WERI-Rb-1 (cell line): ENCODE measurements at regions not wholly inside any gene's neighbourhood (a gene's known extent, or its start where the extent isn't known, plus 50 kb on each side); places are given as distances from the start of the nearest gene placed in this dataset.

Experiments used
- DNase-seq: peaks from one replicate; pipeline ENCODE4 v3.0.0-alpha.2; 2020
- H3K27ac ChIP-seq: fragments of 250-450 bp; sonication (Bioruptor Pico); 2 replicates; pipeline ENCODE4 v1.5.1; 2020; ENCODE audit warnings: mild to moderate bottlenecking, moderate library complexity
- H3K27me3 ChIP-seq: fragments of 250-450 bp; sonication (Bioruptor Pico); 2 replicates; pipeline ENCODE4 v1.5.1; 2021; ENCODE audit warnings: mild to moderate bottlenecking, low read depth, moderate library complexity; ENCODE audit not compliant: insufficient read depth, severe bottlenecking
- H3K36me3 ChIP-seq: fragments of 250-450 bp; sonication (Bioruptor Pico); 2 replicates; pipeline ENCODE4 v1.5.1; 2020; ENCODE audit warnings: mild to moderate bottlenecking, moderate library complexity
- H3K4me3 ChIP-seq: 2 replicates; pipeline ENCODE4 v1.5.1; 2011; ENCODE audit warnings: low read depth, mild to moderate bottlenecking, control low read depth, low read length
- H3K9me3 ChIP-seq: fragments of 250-450 bp; sonication (Bioruptor Pico); 2 replicates; pipeline ENCODE4 v1.5.1; 2021; ENCODE audit warnings: mild to moderate bottlenecking, moderate library complexity; ENCODE audit not compliant: severe bottlenecking
- TF ChIP-seq, protein P1 (sequence below): IDR thresholded peaks from 2 replicates; pipeline ENCODE4 v1.5.1; 2011; ENCODE audit warnings: low read depth, mild to moderate bottlenecking, control low read depth, inconsistent platforms, low read length

- peak; percentile 76 for DNase-seq
- TF ChIP-seq, protein P1, sequence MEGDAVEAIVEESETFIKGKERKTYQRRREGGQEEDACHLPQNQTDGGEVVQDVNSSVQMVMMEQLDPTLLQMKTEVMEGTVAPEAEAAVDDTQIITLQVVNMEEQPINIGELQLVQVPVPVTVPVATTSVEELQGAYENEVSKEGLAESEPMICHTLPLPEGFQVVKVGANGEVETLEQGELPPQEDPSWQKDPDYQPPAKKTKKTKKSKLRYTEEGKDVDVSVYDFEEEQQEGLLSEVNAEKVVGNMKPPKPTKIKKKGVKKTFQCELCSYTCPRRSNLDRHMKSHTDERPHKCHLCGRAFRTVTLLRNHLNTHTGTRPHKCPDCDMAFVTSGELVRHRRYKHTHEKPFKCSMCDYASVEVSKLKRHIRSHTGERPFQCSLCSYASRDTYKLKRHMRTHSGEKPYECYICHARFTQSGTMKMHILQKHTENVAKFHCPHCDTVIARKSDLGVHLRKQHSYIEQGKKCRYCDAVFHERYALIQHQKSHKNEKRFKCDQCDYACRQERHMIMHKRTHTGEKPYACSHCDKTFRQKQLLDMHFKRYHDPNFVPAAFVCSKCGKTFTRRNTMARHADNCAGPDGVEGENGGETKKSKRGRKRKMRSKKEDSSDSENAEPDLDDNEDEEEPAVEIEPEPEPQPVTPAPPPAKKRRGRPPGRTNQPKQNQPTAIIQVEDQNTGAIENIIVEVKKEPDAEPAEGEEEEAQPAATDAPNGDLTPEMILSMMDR: no peak
- Histone ChIP-seq H3K27me3 (no peaks in the 10 kb centered on the region), H3K4me3 (no peak overlapping the region), H3K36me3 (peaks cover 28% of the 10 kb centered on the region), H3K9me3 (no peaks in the 10 kb centered on the region), H3K27ac (peak overlapping the region; percentile 55)
Measured at GRCh38 chr17:77328823-77329740, 188.3 kb downstream of the SEC14L1 start.

GRCh38 chr17:77329741-77330531 lies 189.2 kb downstream of the SEC14L1 start:
- H3K4me3 ChIP-seq: no peak overlapping the region
- peaks cover 21% of the 10 kb centered on the region for H3K36me3 ChIP-seq
- TF ChIP-seq, protein P1: no peak
- no peak overlapping the region for H3K27ac ChIP-seq
- no peaks in the 10 kb centered on the region for H3K27me3 ChIP-seq
- DNase-seq: peak; percentile 9
- no peaks in the 10 kb centered on the region for H3K9me3 ChIP-seq

DNA sequence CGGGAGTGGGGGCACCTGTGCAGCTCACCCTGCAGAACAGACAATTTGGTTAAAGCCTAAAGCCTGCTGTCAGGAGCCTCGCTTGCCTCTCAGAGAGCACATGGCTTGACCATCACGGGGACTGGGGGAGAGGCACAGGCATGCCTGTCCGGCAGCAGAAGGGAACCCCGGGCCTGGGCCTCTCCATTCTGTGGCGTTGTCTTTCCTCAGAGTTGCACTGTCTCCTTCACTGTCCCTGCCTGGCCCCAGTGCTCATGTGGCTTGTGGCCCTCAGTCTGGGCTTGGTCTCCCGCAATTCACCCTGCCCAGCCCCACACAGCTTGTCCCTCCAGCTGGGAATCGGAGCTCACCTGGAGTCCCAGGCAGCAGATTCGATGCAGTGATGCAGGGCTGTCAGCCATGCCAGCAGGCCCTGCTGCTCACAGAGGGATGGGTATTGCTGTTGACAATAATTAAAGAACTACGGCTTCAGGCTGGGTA lies 189.9 kb downstream of the SEC14L1 start:
- no peaks in the 10 kb centered on the region for H3K9me3 ChIP-seq
- H3K4me3 ChIP-seq: no peak overlapping the region
- H3K27ac ChIP-seq: no peak overlapping the region
- H3K36me3 ChIP-seq: peaks cover 18% of the 10 kb centered on the region
- TF ChIP-seq, protein P1: no peak
- H3K27me3 ChIP-seq: no peaks in the 10 kb centered on the region
- peak; percentile 10 for DNase-seq

DNA sequence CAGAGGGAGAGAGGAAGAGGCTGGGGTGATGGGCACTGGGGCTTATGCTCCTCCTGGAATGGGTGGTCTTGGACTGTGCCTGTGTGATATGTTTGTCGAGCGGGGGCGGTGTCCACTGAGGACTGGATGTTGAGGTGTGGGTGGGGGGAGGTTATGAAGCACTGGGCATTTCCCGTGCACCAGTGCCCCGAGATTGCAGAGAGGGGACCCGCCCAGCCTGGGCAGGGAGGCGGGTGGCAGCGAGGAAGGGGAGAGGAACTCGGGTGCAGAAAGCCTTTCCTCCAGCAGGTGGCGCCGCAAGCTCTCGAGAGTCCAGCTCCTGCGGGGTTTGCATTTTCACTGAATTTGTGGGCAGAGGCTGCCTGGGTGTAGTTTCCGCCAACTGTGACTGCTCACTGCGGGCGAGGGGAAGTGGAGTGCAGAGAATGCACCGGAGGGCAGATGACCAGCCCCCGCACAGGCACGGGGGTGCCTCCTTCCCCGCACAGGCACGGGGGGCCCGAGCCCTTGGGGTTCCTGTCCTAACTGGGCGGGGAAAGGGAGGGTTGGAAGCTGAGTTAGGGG lies 190.6 kb downstream of the SEC14L1 start:
- no peak overlapping the region; the same call in 1 of the 2 replicates for H3K27ac ChIP-seq
- DNase-seq: peak; percentile 91
- TF ChIP-seq, protein P1: peak; percentile 99
- no peaks in the 10 kb centered on the region for H3K27me3 ChIP-seq
- H3K9me3 ChIP-seq: no peaks in the 10 kb centered on the region
- no peak overlapping the region for H3K4me3 ChIP-seq
- H3K36me3 ChIP-seq: peaks cover 11% of the 10 kb centered on the region

DNA sequence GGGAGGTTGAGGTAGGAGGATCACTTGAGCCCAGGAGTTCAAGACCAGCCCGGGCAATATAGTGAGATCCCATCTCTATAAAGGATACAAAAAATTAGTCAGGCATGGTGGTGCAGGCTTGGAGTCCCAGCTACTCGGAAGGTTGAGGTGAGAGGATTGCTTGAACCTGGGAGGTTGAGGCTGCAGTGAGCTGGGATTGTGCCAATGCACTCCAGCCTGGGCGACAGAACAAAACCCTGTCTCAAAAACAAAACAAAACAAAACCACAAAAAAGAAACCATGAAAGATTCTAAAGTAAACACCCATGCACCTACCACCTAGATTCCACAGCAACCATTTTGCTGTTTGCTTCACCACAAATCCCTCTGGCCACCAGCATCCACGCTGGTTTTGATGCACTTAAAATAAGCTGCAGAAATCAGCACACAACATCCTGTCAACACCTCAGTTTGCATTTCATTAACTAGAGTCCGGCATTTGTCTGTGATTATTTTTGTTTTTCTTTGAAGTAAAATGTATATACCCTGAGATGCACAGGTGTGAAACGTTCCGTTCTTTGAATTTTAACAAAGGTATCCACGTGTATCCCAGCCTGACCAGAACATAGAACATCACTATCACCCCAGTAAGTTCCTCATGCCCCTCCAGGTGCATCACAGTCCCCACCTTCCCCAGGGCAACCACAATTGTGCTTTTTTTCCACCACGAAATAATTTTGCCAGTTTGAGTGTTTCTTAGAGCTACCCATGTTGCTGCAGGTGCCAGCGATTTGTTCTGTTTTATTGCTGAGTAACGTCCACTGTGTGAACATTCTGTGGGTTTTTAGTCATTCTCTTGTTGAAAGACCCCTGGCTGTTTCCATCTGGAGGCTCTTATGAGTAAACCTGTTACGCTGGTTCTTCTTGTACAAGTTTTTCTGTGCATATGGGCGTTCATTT lies 191.5 kb downstream of the SEC14L1 start:
- TF ChIP-seq, protein P1: no peak
- H3K27me3 ChIP-seq: no peaks in the 10 kb centered on the region
- peaks cover 13% of the 10 kb centered on the region for H3K36me3 ChIP-seq
- H3K9me3 ChIP-seq: peaks cover 2% of the 10 kb centered on the region
- no peak overlapping the region for H3K27ac ChIP-seq
- peak; percentile 2 for DNase-seq
- no peak overlapping the region for H3K4me3 ChIP-seq
